ENCODE measurements at regions not wholly inside any gene's neighbourhood (a gene's known extent, or its start where the extent isn't known, plus 50 kb on each side); places are given as distances from the start of the nearest gene placed in this dataset.

- TF ChIP-seq CTCF (IDR thresholded peaks at IDR 0.05) (no peak), POLR2A (IDR thresholded peaks at IDR 0.05) (no peak)
Measured at GRCh38 chr10:31087011-31087410, 55.3 kb upstream of the ZNF438 start.

All from adrenal gland (tissue), 5 donors.